ENCODE measurements at regions not wholly inside any gene's neighbourhood (a gene's known extent, or its start where the extent isn't known, plus 50 kb on each side); places are given as distances from the start of the nearest gene placed in this dataset.

DNA sequence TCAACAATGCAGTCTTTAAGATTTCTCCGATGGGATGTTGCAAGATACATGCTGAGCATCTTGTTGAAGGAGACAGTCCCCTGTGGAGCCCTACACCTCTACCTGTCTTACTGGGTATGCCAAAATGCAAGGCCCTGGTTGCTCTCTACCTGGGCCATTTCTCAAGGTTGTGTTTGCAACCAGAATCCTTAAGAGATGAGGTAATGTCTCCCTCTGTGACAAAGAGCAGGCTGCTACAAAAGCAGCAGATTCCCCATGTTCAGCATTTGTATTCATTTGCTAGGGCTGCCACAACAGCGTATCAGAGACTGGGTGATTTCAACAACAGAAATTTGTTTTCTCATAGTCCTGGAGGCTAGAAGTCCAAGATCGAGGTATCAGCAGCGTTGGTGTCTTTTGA is 138.4 kb upstream of the RPS23 start:
- Histone ChIP-seq H3K4me2 (ENCODE audit: low read length) (no peak overlapping the region), H2AFZ (ENCODE audit: low read length) (no peak overlapping the region), H3K27ac (ENCODE audit: low read depth, low read length, poor library complexity, severe bottlenecking) (no peak overlapping the region), H3K4me3 (ENCODE audit: low read depth, low read length, poor library complexity, severe bottlenecking) (no peak overlapping the region), H3K36me3 (ENCODE audit: insufficient read depth, low read length) (no peaks in the 10 kb centered on the region), H3K4me1 (ENCODE audit: insufficient read depth, low read length, poor library complexity, severe bottlenecking) (no peaks in the 10 kb centered on the region), H3K9me3 (ENCODE audit: low read length) (no peaks in the 10 kb centered on the region), H3K79me2 (ENCODE audit: insufficient read depth, low read depth, low read length) (no peaks in the 10 kb centered on the region), H3K9me2 (ENCODE audit: insufficient read depth, low read length) (no peaks in the 10 kb centered on the region), H4K20me1 (ENCODE audit: insufficient read depth, low read length) (no peaks in the 10 kb centered on the region)
- no peak for DNase-seq (ENCODE audit: low spot score)
- CTCF ChIA-PET (ENCODE audit: unreplicated experiment) = interaction anchor here (0.6 kb wide), 1 partner anchor 442 kb away, joined by 3 read pairs; no protein-coding TSS in a partner anchor
- intact Hi-C loops (cut with micrococcal nuclease; ENCODE audit: unreplicated experiment) = no loop called here
- BruUV-seq (replicated peaks) = no TSS peak
- POLR2A ChIA-PET = no interaction called here
- TF ChIP-seq, protein P1, sequence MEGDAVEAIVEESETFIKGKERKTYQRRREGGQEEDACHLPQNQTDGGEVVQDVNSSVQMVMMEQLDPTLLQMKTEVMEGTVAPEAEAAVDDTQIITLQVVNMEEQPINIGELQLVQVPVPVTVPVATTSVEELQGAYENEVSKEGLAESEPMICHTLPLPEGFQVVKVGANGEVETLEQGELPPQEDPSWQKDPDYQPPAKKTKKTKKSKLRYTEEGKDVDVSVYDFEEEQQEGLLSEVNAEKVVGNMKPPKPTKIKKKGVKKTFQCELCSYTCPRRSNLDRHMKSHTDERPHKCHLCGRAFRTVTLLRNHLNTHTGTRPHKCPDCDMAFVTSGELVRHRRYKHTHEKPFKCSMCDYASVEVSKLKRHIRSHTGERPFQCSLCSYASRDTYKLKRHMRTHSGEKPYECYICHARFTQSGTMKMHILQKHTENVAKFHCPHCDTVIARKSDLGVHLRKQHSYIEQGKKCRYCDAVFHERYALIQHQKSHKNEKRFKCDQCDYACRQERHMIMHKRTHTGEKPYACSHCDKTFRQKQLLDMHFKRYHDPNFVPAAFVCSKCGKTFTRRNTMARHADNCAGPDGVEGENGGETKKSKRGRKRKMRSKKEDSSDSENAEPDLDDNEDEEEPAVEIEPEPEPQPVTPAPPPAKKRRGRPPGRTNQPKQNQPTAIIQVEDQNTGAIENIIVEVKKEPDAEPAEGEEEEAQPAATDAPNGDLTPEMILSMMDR (conservative IDR thresholded peaks at IDR 0.05; ENCODE audit: low read length) = no peak
- no peak for TF ChIP-seq EZH2phosphoT487 (IDR thresholded peaks at IDR 0.05; ENCODE audit: borderline replicate concordance, low read depth, low read length)

DNA sequence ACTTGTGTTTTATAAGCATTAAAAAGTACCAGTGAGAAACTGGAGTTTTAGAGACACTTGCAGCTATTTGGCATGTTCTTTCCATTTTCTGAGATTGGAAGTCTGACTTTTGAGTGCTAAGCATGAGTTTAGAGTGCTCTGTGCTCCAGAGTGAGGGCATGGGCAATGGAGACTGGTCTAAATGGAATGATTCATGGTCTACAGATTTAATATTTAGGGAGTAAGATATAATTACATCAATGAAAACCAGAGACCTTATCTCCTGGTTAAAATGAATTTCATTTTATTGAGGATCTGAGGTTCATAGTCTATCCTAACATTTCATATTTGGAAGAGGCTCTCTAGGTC is 135.9 kb upstream of the RPS23 start:
- Histone ChIP-seq H2AFZ (ENCODE audit: low read length) (no peak overlapping the region), H3K27ac (ENCODE audit: low read depth, low read length, poor library complexity, severe bottlenecking) (no peak overlapping the region), H3K4me3 (ENCODE audit: low read depth, low read length, poor library complexity, severe bottlenecking) (no peak overlapping the region), H3K4me2 (ENCODE audit: low read length) (no peak overlapping the region), H3K9me2 (ENCODE audit: insufficient read depth, low read length) (no peaks in the 10 kb centered on the region), H4K20me1 (ENCODE audit: insufficient read depth, low read length) (no peaks in the 10 kb centered on the region), H3K9me3 (ENCODE audit: low read length) (no peaks in the 10 kb centered on the region), H3K36me3 (ENCODE audit: insufficient read depth, low read length) (no peaks in the 10 kb centered on the region), H3K4me1 (ENCODE audit: insufficient read depth, low read length, poor library complexity, severe bottlenecking) (no peaks in the 10 kb centered on the region), H3K79me2 (ENCODE audit: insufficient read depth, low read depth, low read length) (no peaks in the 10 kb centered on the region)
- no peak for TF ChIP-seq EZH2phosphoT487 (IDR thresholded peaks at IDR 0.05; ENCODE audit: borderline replicate concordance, low read depth, low read length)
- TF ChIP-seq, protein P1 (conservative IDR thresholded peaks at IDR 0.05; ENCODE audit: low read length) = no peak
- intact Hi-C loops (cut with micrococcal nuclease; ENCODE audit: unreplicated experiment) = no loop called here
- ChIA-PET CTCF (ENCODE audit: unreplicated experiment) (no interaction called here), POLR2A (no interaction called here)
- no peak for DNase-seq (ENCODE audit: low spot score)
- BruUV-seq (replicated peaks) = no TSS peak

DNA sequence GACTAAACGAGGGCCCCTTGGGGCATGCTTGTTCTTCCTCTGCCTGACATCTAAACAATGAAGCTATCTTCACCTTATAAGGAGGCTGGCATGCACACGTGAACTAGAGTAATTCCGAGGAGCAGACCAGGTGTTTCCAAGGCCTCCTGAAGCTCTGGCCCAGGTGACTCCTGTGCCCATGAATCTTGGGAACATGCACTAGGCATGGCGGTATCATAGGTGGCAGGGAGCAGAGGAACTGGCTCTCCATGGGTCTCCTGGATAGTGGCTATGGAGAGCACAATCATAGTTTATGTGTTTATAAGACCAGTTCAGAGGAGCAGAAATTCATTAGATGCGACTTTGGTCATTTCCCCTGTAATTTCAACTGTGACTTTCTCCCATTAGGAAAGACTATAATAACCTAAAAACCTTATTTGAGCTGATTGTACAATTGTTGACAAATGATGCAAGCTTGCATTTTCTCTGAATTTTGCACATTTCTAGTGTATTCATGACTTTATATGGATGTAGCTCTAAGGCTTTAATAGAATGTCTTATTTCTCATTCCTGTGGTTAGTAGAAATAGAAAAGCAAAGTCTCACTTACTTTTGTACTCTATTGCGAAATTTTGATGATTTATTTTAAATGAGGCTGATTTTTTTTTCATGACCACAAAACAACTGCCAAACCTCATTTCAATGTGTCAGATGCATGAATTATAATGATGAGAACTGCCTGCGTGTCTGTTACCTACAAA is 135.3 kb upstream of the RPS23 start:
- H4K20me1 ChIP-seq (ENCODE audit: insufficient read depth, low read length) = no peaks in the 10 kb centered on the region
- CTCF ChIA-PET (ENCODE audit: unreplicated experiment) = no interaction called here
- intact Hi-C loops (cut with micrococcal nuclease; ENCODE audit: unreplicated experiment) = no loop called here

More for the DNA sequence above, 135.3 kb upstream of the RPS23 start:
- POLR2A ChIA-PET = no interaction called here
- Histone ChIP-seq H3K79me2 (ENCODE audit: insufficient read depth, low read depth, low read length) (no peaks in the 10 kb centered on the region), H3K4me2 (ENCODE audit: low read length) (no peak overlapping the region), H2AFZ (ENCODE audit: low read length) (no peak overlapping the region), H3K36me3 (ENCODE audit: insufficient read depth, low read length) (no peaks in the 10 kb centered on the region), H3K9me2 (ENCODE audit: insufficient read depth, low read length) (no peaks in the 10 kb centered on the region), H3K4me1 (ENCODE audit: insufficient read depth, low read length, poor library complexity, severe bottlenecking) (no peaks in the 10 kb centered on the region), H3K27ac (ENCODE audit: low read depth, low read length, poor library complexity, severe bottlenecking) (no peak overlapping the region), H3K9me3 (ENCODE audit: low read length) (no peaks in the 10 kb centered on the region), H3K4me3 (ENCODE audit: low read depth, low read length, poor library complexity, severe bottlenecking) (no peak overlapping the region)
- DNase-seq (ENCODE audit: low spot score) = no peak
- TF ChIP-seq, protein P1 (conservative IDR thresholded peaks at IDR 0.05; ENCODE audit: low read length) = no peak
- TF ChIP-seq EZH2phosphoT487 (IDR thresholded peaks at IDR 0.05; ENCODE audit: borderline replicate concordance, low read depth, low read length) = no peak
- no TSS peak for BruUV-seq (replicated peaks)
